Upper lobe of left lung (tissue), 4 donors: ENCODE measurements at regions not wholly inside any gene's neighbourhood (a gene's known extent, or its start where the extent isn't known, plus 50 kb on each side); places are given as distances from the start of the nearest gene placed in this dataset.

Source experiments
- EP300 ChIP-seq, 4 donors: sonication (generic); formaldehyde crosslinking; IDR thresholded peaks; one replicate each; pipeline ENCODE4 v1.5.1; 2017; ENCODE audit warnings: antibody characterized with exemption in 4 of 4, control low read depth in 2 of 4
- POLR2A ChIP-seq, 4 donors: fragments of 450-650 bp; IDR thresholded peaks; one replicate each; pipeline ENCODE4 v1.5.1; 2016 to 2017; ENCODE audit warnings: antibody characterized with exemption in 4 of 4, mild to moderate bottlenecking in 2 of 4
- POLR2AphosphoS5 ChIP-seq, 2 donors: sonication (generic); formaldehyde crosslinking; IDR thresholded peaks; one replicate each; pipeline ENCODE4 v1.5.1; 2017; ENCODE audit warnings: antibody characterized with exemption in 2 of 2
- TF ChIP-seq, protein P1 (sequence below), 6 experiments: fragments of 450-650 bp in 4 of 6; fragments of 200-600 bp in 2 of 6; sonication (generic) in 2 of 6; IDR thresholded peaks; one replicate each; pipeline ENCODE4 v1.5.1; 2016 to 2019; ENCODE audit warnings: antibody characterized with exemption in 6 of 6

GRCh38 chr5:176166427-176166826 lies 71.8 kb upstream of the SIMC1 start:
- no peak for TF ChIP-seq POLR2A (IDR thresholded peaks at IDR 0.05)
- TF ChIP-seq, protein P1, sequence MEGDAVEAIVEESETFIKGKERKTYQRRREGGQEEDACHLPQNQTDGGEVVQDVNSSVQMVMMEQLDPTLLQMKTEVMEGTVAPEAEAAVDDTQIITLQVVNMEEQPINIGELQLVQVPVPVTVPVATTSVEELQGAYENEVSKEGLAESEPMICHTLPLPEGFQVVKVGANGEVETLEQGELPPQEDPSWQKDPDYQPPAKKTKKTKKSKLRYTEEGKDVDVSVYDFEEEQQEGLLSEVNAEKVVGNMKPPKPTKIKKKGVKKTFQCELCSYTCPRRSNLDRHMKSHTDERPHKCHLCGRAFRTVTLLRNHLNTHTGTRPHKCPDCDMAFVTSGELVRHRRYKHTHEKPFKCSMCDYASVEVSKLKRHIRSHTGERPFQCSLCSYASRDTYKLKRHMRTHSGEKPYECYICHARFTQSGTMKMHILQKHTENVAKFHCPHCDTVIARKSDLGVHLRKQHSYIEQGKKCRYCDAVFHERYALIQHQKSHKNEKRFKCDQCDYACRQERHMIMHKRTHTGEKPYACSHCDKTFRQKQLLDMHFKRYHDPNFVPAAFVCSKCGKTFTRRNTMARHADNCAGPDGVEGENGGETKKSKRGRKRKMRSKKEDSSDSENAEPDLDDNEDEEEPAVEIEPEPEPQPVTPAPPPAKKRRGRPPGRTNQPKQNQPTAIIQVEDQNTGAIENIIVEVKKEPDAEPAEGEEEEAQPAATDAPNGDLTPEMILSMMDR (IDR thresholded peaks at IDR 0.05): no peak
- no peak for TF ChIP-seq POLR2AphosphoS5 (IDR thresholded peaks at IDR 0.05)
- no peak for TF ChIP-seq EP300 (IDR thresholded peaks at IDR 0.05)
